GM03348 (cell line): ENCODE measurements at regions not wholly inside any gene's neighbourhood (a gene's known extent, or its start where the extent isn't known, plus 50 kb on each side); places are given as distances from the start of the nearest gene placed in this dataset.

Source experiments
- DNase-seq: peaks from one replicate; pipeline ENCODE4 v3.0.0; 2012; ENCODE audit warnings: low spot score

DNA sequence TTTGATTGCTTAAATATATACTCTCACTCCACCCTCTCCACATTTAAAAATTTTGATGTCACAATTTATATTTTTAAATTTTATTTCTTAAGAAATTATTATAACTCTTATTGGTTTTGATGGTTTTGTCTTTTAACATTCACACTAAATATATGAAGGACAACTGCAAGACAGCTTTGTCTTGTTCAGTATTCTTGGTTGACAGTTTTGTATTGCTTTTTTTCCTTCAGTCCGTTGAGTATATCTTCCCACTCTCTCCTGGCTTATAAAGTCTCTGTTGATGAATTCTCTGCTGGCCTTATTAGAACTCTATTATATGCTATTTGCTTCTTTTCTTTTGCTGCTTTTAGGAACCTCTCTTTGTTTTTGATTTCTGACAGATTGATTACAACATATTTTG, 392.2 kb downstream of the C6orf118 start:
- DNase-seq: no peak

DNA sequence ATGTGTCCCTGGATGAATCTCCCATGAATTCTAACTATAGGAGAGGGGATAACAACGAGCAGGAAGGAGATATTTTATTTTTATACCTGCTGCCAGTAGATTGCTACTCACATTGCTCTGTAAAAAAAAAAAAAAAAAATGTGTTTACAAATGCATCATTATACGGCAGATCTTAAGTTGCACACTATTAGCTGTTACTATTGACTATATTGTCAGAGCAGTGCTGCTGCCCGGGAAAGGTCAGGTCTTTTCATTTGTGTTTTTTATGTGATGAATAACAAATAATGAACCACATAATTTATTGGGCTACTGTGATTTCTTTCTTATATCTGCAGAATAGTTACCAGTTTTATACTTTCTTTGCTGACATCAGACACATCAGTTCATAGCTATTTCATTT, 393.3 kb downstream of the C6orf118 start:
- DNase-seq: no peak

DNA sequence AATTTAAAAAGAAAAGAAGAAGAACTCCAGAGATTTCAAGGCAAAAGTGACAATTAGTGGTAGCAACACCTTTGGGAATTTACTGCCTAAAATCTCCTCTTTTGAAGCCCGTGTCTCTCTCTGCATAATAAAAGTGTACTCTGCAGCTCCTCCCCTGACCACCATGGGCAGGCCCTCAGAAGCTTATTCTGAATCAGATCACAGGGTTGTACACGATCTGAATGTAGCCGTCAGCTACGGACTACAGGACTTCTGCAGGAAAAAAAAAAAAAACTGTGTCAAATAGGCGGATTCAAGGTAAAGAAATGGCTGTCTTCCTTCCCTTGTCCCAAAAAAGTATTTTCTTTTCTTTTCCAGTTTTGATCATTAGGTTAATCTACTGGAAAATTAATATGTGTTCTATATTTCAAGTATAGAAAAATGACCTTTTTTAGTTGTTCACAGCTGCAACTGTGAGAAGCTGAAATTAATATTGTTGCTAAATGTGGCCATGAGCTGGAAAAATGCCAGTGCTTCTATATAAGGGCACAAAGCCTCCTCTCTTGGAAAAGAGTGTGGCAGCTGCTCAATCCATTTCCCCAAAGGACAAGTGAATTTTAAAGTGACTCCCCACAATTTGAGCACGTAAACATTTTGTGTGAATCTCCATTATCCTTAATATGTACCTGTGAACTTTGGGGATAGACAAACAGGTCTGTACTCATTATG, 397.4 kb downstream of the C6orf118 start:
- DNase-seq: no peak

GRCh38 chr6:164911151-164911550, 398.3 kb downstream of the C6orf118 start:
- DNase-seq: no peak

DNA sequence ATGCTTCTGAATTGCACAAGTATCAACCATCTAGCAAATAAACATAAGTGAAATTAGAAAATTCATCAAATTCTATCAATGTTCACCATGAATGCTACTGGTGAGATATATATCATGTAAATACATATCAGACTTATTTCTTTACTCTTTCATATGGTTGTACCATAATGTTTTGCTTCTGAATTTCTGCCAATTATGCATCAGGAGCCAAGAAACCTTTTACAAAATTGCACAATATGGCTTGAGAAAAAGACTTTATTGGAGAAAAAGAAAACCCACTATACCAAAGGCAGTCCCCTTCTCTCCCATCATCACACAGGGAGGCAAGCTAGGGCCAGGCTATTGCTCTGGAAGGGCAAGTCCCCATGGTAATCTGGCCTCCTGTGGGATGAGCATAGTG, 402.6 kb downstream of the C6orf118 start:
- DNase-seq: no peak

GRCh38 chr6:164905311-164905710, 404.1 kb downstream of the C6orf118 start:
- DNase-seq: no peak

GRCh38 chr6:164898412-164898811, 411.0 kb downstream of the C6orf118 start:
- DNase-seq: no peak

GRCh38 chr6:164897523-164898235, 411.7 kb downstream of the C6orf118 start:
- DNase-seq: peak; percentile 5

DNA sequence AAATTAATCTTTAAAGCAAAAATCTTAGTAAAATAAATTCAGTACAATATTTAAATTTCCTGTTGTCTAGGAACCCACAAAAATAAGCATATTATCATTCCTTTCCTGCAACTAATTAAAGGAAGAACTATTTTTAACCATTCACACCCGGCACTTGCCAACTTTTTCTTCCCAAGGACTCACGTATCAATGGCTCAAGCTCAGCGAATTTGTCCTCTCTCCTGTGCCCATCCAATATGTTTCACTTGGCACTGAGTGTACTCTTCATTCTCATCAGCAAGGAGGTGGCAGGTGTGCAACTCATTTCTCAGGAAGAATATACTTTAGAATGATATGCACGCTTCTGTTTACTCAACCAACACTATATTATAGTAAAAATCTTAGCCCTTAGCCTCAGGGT, 419.4 kb downstream of the C6orf118 start:
- DNase-seq: no peak

GRCh38 chr6:164887660-164888059, 421.7 kb downstream of the C6orf118 start:
- no peak for DNase-seq

DNA sequence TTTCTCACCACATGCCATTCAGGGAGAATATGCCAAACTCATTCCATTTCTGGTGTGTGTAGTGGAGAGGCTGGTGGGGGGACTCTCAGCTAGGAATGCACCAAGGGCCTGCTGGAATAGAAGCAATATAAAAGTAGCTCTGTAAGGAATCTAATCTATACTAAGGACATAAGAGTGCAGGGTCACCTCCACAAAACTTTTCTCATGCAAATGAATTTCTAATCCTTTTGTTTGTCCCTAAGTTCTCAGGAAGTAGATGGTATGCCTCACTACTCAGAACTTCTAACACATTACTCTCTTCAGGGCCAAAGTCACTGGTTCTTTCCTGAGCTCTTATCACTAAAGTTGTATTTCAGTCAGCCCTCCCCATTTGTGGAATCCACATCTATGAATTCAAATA, 427.2 kb downstream of the C6orf118 start:
- no peak for DNase-seq

DNA sequence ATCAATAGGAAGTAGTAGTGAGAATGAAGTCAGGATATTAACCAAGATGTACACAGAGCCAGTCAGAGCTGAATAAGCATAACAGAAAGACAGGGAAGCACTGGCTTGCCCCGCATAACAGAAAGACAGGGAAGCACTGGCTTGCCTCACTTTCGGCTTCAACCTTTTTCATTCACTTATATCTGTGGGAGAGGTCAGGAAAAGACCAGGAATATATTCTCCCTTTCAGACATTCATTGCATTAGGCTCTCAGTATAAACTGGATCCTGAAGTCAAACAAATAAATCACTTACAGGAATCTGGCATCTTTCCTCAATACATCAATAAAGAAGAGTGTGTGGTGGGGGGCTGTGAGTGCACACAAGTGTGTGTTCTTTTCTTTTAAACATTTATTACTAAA, 437.6 kb downstream of the C6orf118 start:
- DNase-seq: no peak

- no peak for DNase-seq
Measured at GRCh38 chr6:164870164-164870563, 439.2 kb downstream of the C6orf118 start.

GRCh38 chr6:164861967-164862366, 447.4 kb downstream of the C6orf118 start:
- DNase-seq: no peak

- no peak for DNase-seq
Measured at GRCh38 chr6:164859816-164860215, 449.6 kb downstream of the C6orf118 start.

DNA sequence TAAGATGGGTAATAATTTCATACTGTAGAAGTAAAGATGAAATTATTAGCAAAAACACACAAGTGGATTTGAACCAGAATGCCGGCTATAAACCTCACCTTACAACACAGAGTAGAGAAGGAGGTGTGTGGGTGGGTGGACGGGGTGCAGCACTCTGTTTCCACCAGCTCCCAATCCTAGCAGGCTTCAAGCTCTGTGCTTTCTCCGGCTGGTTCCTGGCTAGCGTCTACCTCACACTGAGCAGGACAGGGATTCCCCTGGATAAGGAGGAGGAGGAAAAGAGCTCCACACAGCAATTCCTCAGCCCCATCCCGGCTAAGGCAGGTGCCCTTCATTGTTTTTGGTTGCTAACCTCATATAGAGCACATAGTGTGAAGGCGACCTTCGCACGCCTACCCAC, 453.3 kb downstream of the C6orf118 start:
- no peak for DNase-seq

DNA sequence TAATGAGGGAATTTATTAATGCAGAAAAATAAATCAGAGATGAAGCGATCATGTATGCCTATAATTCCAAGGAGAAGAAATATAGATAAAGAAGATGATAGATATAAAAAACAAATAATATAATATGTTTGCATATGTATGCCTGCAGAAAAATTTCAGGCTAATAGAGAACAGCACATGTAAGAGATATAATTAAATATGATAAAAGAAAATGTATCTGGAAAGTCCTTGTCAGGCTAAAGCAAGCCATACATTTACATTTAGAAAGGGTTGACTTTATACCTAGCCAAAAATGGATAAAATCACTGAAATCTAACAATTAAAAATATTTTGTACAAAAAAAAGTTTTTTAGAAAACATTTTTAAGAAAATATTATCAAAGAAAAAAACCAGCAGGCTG, 454.1 kb downstream of the C6orf118 start:
- no peak for DNase-seq

DNA sequence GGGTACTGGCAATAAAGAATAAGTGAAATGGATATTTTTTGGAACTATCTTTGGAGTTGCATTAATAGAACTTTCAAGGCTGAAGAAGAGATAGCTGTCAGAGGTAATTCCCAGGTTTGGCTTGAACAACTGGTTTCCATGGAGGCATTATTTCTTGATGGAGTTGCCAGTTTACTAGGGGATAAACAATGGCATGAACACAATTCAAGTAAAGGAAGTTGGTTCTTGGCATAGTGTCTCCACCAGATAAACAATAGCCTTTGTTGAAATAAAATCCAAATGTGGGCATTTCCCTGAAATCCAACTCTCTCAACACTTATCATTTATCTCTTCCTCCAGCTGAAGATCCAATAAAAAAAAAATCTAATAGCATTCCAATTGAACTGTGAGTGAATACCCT, 454.9 kb downstream of the C6orf118 start:
- DNase-seq: no peak

- no peak for DNase-seq
Measured at GRCh38 chr6:164845773-164846172, 463.6 kb downstream of the C6orf118 start.

- DNase-seq: no peak
Measured at GRCh38 chr6:164842085-164842484, 467.3 kb downstream of the C6orf118 start.

DNA sequence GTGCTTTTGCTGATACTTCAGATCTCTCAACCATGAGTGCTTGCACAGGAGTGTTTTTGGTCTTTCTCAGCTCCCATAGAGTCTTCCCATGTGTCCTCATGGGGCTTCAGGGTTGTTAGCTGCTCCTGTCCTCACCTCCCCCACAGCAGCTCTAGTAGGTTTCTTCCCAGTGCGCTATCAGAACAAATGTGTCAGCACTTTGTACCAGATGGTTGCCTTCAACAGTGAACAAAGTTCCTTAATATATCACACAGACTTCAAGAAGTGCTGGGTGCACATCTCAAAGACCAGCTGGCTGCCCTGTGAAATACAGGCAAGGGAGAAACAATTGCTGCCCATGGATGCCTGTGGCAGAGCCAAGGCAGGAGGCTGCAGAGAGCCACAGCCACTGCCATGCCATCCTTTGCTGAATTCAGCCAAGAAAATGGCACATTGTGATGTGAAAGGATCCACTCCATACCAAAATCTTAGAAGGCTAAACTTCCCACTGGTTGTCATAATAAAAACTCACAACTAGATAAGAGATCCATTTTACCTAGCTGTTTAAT, 471.3 kb downstream of the C6orf118 start:
- DNase-seq: no peak

DNA sequence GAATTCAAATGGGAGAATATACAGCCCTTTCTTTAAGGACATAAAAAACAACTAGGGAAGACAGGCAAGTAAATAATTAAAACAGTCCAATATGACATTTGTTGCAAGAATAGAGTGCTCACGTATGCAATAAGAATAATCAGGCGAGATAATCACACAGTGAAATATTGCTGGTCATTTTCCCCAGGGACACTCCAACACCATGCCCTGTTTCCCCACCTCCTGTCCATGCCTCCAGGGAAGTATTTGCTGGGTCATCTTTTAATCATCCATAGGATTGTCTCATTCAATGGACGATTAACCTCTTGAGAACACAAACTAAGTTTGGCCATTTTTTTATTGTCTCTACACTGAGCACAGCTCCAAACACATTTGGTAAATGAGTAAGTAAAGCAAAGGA, 472.9 kb downstream of the C6orf118 start:
- no peak for DNase-seq

DNA sequence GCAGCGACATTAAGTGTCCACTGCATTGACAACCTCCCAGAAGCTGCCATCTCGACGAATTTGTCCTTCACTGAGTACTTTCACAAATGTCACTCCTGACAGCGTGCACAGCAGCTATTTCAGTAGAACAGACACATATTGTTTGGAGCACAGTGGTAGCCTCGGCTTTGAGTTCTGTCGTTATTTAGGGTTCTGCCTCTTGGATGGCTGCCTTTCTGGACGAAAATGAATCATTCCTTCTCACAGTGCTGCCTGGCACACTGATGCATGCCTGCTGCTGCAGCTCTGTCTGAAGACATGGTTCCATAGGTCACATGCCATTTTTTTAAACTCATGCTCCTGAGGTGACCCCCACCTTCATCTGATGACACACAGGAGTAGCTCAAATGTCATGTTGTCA, 477.0 kb downstream of the C6orf118 start:
- no peak for DNase-seq

- DNase-seq: no peak
Measured at GRCh38 chr6:164827537-164827936, 481.9 kb downstream of the C6orf118 start.
